Adrenal gland (tissue), 9 donors: ENCODE measurements at regions not wholly inside any gene's neighbourhood (a gene's known extent, or its start where the extent isn't known, plus 50 kb on each side); places are given as distances from the start of the nearest gene placed in this dataset.

Experiments
- DNase-seq, 7 donors: peaks; one replicate each; pipeline ENCODE4 v3.0.0-alpha.2; 2019 to 2020
- H3K27ac ChIP-seq, 5 donors: fragments of 200-600 bp; sonication (generic) in 4 of 5; 1 replicate in 3 of 5; 2 replicates in 2 of 5; pipeline versions ENCODE4 v1.5.1 to v1.8.0; 2016 to 2020; ENCODE audit warnings: mild to moderate bottlenecking in 1 of 5
- H3K27me3 ChIP-seq: fragments of 200-600 bp; 2 replicates; pipeline ENCODE4 v1.8.0; 2021
- H3K36me3 ChIP-seq, 2 donors: fragments of 200-600 bp; replicated peaks in 1 of 2; 1 replicate in 1 of 2; 2 replicates in 1 of 2; pipeline versions ENCODE4 v1.5.1 to v1.8.0; 2018 to 2022
- H3K4me1 ChIP-seq, 2 donors: fragments of 200-600 bp; replicated peaks in 1 of 2; 1 replicate in 1 of 2; 2 replicates in 1 of 2; pipeline versions ENCODE4 v1.5.1 to v1.8.0; 2018 to 2021
- H3K4me3 ChIP-seq, 4 donors: fragments of 200-600 bp; sonication (generic) in 3 of 4; one replicate each; pipeline ENCODE4 v1.5.1; 2016 to 2018
- H3K9me3 ChIP-seq, 3 donors: fragments of 200-600 bp; sonication (generic) in 1 of 3; replicated peaks in 1 of 3; 1 replicate in 2 of 3; 2 replicates in 1 of 3; pipeline versions ENCODE4 v1.5.1 to v1.8.0; 2016 to 2021
- CTCF ChIP-seq, 6 experiments: fragments of 450-650 bp in 4 of 6; fragments of 200-600 bp in 2 of 6; sonication (generic) in 1 of 6; IDR thresholded peaks; 1 replicate in 5 of 6; 2 replicates in 1 of 6; pipeline versions ENCODE4 v1.5.1 to v1.8.0; 2016 to 2021; ENCODE audit warnings: antibody characterized with exemption in 6 of 6, mild to moderate bottlenecking in 2 of 6, moderate library complexity in 1 of 6
- POLR2A ChIP-seq, 2 donors: fragments of 450-650 bp; IDR thresholded peaks; one replicate each; pipeline ENCODE4 v1.6.1; 2017; ENCODE audit warnings: antibody characterized with exemption in 2 of 2, mild to moderate bottlenecking in 2 of 2, moderate library complexity in 1 of 2
- WGBS, 4 donors: extraction: QIAGEN DNeasy Blood & Tissue Kit in 2 of 4; methylation state at CpG; one replicate each; pipeline versions ENCODE4 v1.1.5 to v1.1.7; 2013 to 2017; 5-methylcytosine and 5-hydroxymethylcytosine counted together
- intact Hi-C, 2 donors: fragments of 100-400 bp; cut with DNase I; formaldehyde crosslinking; loops; one replicate each; pipeline versions ENCODE4 v1.14.1 to v1.15.0; 2022 to 2023
- donor health status: healthy with polysubstance abuse.
- donor health status: Bipolar disorder and iron deficiency.
- donor health status: DM: yes; HTN: yes; CAD: no.
- donor health status: DM: no; HTN: no; CAD: no.
- donor health status: DM: no; HTN: no; CAD: no.

- Histone ChIP-seq H3K27me3 (no peaks in the 10 kb centered on the region), H3K27ac (no peak overlapping the region), H3K4me1 (peaks cover 0 to 5% of the 10 kb centered on the region in 2 donors), H3K9me3 (no peaks in the 10 kb centered on the region), H3K36me3 (no peaks in the 10 kb centered on the region), H3K4me3 (no peak overlapping the region)
- TF ChIP-seq CTCF (IDR thresholded peaks at IDR 0.05) (no peak), POLR2A (IDR thresholded peaks at IDR 0.05) (no peak)
- WGBS, 4 donors: 83 to 96% (median 94%) methylated on average over 2 of the region's 2 CpGs
- intact Hi-C loops: no loop called here
- DNase-seq: no peak
These were observed 74.1 kb upstream of the NANOGP8 start for GRCh38 chr15:35159170-35159569.

GRCh38 chr15:35151782-35152181 lies 66.7 kb upstream of the NANOGP8 start:
- H3K9me3 ChIP-seq: no peaks in the 10 kb centered on the region
- H3K4me3 ChIP-seq: no peak overlapping the region
- DNase-seq: no peak
- H3K36me3 ChIP-seq: no peaks in the 10 kb centered on the region
- TF ChIP-seq POLR2A (IDR thresholded peaks at IDR 0.05) (no peak), CTCF (IDR thresholded peaks at IDR 0.05) (no peak)
- intact Hi-C loops: no loop called here
- WGBS, 4 donors: 87 to 93% (median 89%) methylated on average over 8 of the region's 8 CpGs
- H3K4me1 ChIP-seq: no peaks in the 10 kb centered on the region
- no peaks in the 10 kb centered on the region for H3K27me3 ChIP-seq
- no peak overlapping the region for H3K27ac ChIP-seq

- TF ChIP-seq POLR2A (IDR thresholded peaks at IDR 0.05) (no peak), CTCF (IDR thresholded peaks at IDR 0.05) (no peak)
- no peaks in the 10 kb centered on the region for H3K36me3 ChIP-seq
- no peak overlapping the region for H3K27ac ChIP-seq
- H3K4me1 ChIP-seq: no peaks in the 10 kb centered on the region
- intact Hi-C loops: no loop called here
- H3K27me3 ChIP-seq: no peaks in the 10 kb centered on the region
- no peak overlapping the region for H3K4me3 ChIP-seq
- DNase-seq: no peak
- no peaks in the 10 kb centered on the region for H3K9me3 ChIP-seq
- WGBS, 4 donors: 83 to 100% (median 96%) methylated on average over 2 of the region's 2 CpGs
These were observed 66.3 kb upstream of the NANOGP8 start for GRCh38 chr15:35151381-35151780.

GRCh38 chr15:35150361-35150760 lies 65.3 kb upstream of the NANOGP8 start:
- Histone ChIP-seq H3K27ac (no peak overlapping the region), H3K36me3 (no peaks in the 10 kb centered on the region), H3K9me3 (no peaks in the 10 kb centered on the region), H3K4me3 (no peak overlapping the region), H3K27me3 (no peaks in the 10 kb centered on the region), H3K4me1 (no peaks in the 10 kb centered on the region)
- WGBS, 4 donors: 86 to 92% (median 91%) methylated on average over 3 of the region's 3 CpGs
- intact Hi-C loops: no loop called here
- TF ChIP-seq CTCF (IDR thresholded peaks at IDR 0.05) (no peak), POLR2A (IDR thresholded peaks at IDR 0.05) (no peak)
- no peak for DNase-seq
